ENCODE measurements at regions not wholly inside any gene's neighbourhood (a gene's known extent, or its start where the extent isn't known, plus 50 kb on each side); places are given as distances from the start of the nearest gene placed in this dataset.
"Not testable (repeated sequence)": the region's sequence is repeated elsewhere in the genome, so short reads cannot be mapped to it uniquely, and the experiment has no call there.

GRCh38 chr13:74273581-74273980, 139.4 kb upstream of the KLF12 start:
- DNase-seq (ENCODE audit: low read depth in 4 of 4, low spot score in 3 of 4), result no peak

- no peak for DNase-seq (ENCODE audit: low read depth in 4 of 4, low spot score in 3 of 4)
Measured at GRCh38 chr13:74272826-74273225, 138.6 kb upstream of the KLF12 start.

GRCh38 chr13:74270018-74270417, 135.8 kb upstream of the KLF12 start:
- DNase-seq (ENCODE audit: low read depth in 4 of 4, low spot score in 3 of 4), result no peak

- no peak for DNase-seq (ENCODE audit: low read depth in 4 of 4, low spot score in 3 of 4)
Measured at GRCh38 chr13:74266861-74267260, 132.7 kb upstream of the KLF12 start.

DNA sequence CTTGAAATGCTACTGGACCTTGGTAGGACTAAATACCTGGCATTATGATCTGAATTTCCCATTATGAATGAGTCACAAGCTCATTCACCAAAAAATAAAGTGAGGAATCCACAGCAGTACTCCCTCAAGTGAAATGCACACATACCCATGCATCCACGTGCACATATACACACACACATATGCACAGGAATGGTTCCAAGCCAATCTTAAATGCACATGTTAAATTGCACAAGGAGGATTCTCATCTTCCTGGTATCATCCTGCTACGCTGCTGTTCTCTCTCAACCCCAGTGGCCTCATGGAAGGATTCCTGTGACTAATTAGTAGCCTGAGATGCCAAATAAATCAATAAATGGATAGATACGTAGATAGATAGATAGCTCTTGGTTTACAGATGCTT, 132.1 kb upstream of the KLF12 start:
- no peak for DNase-seq (ENCODE audit: low read depth in 4 of 4, low spot score in 3 of 4)

DNA sequence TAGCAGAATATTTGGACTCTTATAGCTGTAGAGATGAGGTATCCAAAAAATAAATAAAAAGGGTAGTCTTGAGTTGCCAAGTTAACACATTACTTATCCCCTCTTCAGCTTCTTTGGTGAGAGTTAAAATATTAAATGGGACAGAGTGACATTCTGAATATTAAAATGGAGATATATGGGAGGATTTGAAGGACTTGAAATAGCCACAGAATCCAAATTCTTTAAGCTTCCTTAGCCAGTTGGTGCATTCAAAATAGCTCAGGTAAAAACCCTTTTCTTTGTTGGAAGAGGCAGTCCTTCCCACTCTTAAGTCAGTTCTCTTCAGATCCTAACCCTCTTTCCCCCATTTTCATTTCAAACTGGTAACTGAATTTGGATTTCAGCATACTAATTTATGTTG, 130.1 kb upstream of the KLF12 start:
- DNase-seq (ENCODE audit: low read depth in 4 of 4, low spot score in 3 of 4), result no peak

DNA sequence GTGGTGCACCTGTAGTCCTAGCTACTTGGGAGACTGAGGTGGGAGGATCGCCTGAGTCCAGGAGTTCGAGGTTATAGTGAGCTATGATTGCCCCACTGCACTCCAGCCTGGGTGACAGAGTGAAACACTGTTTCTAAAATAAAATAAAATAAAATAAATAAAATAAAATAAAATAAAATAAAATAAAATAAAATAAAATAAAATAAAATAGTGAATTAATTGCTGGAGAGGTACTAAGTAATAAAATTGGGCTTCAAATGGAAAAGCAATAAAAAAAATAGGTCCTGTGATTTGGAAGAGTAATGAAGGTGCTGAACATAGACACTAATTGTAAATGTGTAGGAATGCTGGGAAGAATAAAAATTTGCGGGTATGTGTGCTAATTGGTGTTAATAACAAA, 126.2 kb upstream of the KLF12 start:
- DNase-seq (ENCODE audit: low read depth in 4 of 4, low spot score in 3 of 4), result not testable (repeated sequence)

- DNase-seq (ENCODE audit: low read depth in 4 of 4, low spot score in 3 of 4), result no peak
Measured at GRCh38 chr13:74259641-74260040, 125.4 kb upstream of the KLF12 start.

- no peak for DNase-seq (ENCODE audit: low read depth in 4 of 4, low spot score in 3 of 4)
Measured at GRCh38 chr13:74258961-74259360, 124.8 kb upstream of the KLF12 start.

- DNase-seq (ENCODE audit: low read depth in 4 of 4, low spot score in 3 of 4), result no peak
Measured at GRCh38 chr13:74256969-74257368, 122.8 kb upstream of the KLF12 start.

DNA sequence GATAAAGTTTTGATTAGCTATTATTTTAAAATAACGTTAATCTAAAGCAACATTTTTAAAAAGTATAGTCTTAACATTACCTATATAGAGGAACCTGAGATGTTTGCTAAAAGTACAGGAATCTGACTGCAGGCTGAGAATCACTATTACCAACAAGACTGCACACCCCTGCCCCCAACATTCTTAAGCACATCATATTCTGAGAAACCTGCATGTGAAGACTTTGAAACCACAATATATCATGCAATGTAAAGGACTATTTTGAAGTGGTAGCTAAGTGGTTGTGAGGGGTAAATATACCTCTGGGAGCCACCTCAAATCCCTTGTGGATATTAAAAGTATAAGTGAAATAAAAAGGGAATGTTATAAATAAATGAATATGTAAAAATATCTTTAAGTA, 119.0 kb upstream of the KLF12 start:
- DNase-seq (ENCODE audit: low read depth in 4 of 4, low spot score in 3 of 4), result no peak

DNA sequence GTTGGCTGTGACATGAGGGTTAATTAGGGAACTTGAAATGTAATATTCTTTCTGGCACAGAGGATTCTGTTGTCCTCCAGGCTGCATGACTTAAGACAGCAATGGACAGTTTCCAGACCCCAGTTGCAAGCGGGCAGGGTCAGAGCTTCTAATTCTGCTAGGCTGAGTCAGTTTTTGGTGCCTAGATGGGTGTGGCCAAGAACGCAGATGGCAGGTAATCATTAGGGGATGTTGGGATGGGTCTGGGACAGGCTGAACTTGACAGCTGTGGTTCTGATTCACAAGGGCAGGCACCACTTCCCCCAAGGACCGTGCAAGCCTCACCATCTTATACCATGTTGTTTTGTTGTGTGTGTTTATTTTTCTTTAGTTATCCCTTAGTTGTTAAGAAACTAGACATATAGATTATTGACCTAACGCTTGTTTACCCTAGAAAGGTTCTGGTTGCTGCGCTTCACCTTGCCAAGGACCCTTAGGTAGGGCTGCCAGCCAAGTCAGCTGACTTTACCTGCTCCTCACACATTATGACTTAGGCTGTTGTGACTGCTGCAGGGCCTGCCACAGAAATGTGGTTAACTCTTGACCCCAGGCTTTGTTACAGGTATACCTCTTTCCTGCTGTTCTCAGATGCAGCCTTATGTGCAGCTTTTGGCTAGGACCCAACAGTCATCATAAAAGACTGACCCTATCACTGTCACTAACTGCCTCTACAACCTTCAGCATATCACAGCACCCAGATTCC, 117.7 kb upstream of the KLF12 start:
- DNase-seq (ENCODE audit: low read depth in 4 of 4, low spot score in 3 of 4), result no peak

- no peak for DNase-seq (ENCODE audit: low read depth in 4 of 4, low spot score in 3 of 4)
Measured at GRCh38 chr13:74250738-74251190, 116.6 kb upstream of the KLF12 start.

- no peak for DNase-seq (ENCODE audit: low read depth in 4 of 4, low spot score in 3 of 4)
Measured at GRCh38 chr13:74248477-74248876, 114.3 kb upstream of the KLF12 start.

DNA sequence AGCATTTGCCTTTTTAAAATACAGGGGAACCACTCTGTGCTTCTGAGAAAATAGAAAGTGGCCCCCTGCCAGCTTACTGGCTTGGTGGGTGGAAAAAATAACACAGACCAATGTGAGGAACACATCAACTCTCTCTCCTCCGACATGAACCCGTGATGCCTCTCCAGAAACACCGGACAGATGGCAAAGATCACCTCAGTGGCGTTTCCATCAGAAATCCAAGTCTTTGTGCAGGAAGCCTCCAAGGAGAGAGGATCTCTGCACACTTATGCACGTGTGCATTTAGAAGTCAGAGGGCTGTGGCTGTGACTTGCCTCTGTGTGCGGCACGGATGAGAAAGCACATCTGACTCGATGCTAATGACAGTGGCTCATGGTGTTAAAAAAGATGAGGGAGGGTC, 112.3 kb upstream of the KLF12 start:
- DNase-seq (ENCODE audit: low read depth in 4 of 4, low spot score in 3 of 4), result peak in 2 of 4 donors; percentile 1 to 11

DNA sequence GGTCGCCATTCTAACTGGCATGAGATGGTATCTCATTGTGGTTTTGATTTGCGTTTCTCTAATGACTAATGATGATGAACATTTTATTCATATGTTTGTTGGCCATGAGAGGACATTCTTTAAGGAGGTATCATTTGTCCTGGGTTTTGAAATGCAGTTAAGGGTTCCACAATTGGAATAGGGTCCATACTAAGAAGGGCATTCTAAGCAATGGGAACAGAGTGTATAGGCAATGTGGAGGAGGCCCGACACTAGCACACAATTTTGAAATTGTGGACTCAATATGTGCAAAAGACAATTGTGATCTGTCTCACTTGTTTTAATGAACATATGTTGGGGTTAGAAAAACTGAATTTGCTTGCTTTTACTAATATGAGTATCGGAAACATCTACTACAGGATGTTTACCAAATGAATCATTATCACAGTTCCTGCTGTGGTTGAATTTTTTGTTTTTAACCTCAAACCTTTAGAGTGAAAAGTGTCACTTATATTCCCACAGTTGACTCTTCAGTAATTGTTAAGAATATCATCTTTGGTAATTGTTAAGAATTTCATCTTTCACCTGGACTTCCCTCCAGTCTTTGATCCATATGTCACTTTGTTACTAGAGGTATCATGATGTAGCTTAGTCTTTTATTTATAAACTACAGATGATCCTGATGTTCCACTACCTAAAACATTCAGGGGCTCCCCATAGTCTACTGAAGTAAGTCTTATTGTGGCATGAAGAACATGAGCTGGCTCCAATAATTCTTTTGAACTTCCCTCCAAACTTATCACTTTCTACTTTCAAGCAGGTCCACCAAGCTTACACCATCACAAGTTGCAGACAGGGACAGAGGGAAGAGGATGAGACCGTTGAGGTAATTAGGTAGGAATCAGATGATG, 109.7 kb upstream of the KLF12 start:
- DNase-seq (ENCODE audit: low read depth in 4 of 4, low spot score in 3 of 4), result no peak

- not testable (repeated sequence) for DNase-seq (ENCODE audit: low read depth in 4 of 4, low spot score in 3 of 4)
Measured at GRCh38 chr13:74241343-74241742, 107.1 kb upstream of the KLF12 start.

DNA sequence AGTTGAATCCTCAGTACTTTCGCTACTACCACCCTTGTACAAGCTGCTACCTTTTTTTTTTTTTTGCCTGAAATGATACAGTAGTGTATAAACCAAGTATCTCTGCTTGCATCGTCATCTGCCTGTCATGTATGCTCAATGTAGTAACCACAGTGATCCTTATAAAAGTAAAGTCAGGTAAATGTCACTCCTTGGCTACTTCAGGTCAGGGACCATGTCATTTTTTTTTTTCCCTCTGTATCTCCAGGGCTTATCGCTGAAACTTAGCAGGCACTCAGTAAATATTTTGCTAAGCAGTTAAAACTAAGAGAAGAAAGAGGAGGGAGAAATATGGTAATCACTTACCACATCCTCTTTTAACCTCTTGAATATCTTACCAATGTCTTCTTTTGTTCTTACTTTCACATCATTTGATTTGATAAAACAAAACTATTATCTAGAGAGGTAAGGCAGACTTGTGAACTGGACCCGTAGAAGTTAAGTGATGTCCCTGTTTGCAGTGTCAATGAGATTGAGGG, 96.8 kb upstream of the KLF12 start:
- DNase-seq (ENCODE audit: low read depth in 4 of 4, low spot score in 3 of 4), result no peak

- DNase-seq (ENCODE audit: low read depth in 4 of 4, low spot score in 3 of 4), result no peak
Measured at GRCh38 chr13:74229242-74229641, 95.0 kb upstream of the KLF12 start.

- DNase-seq (ENCODE audit: low read depth in 4 of 4, low spot score in 3 of 4), result no peak
Measured at GRCh38 chr13:74227476-74228158, 93.4 kb upstream of the KLF12 start.

All from left renal pelvis (tissue), 4 donors.